NCI-H510A treated with DMSO at 0.1 percent for 48 hours (cell line): ENCODE measurements at regions not wholly inside any gene's neighbourhood (a gene's known extent, or its start where the extent isn't known, plus 50 kb on each side); places are given as distances from the start of the nearest gene placed in this dataset.

Source experiments
- DNase-seq: peaks from one replicate; lab custom pipeline; 2025; lab: John Stamatoyannopoulos, UW

DNA sequence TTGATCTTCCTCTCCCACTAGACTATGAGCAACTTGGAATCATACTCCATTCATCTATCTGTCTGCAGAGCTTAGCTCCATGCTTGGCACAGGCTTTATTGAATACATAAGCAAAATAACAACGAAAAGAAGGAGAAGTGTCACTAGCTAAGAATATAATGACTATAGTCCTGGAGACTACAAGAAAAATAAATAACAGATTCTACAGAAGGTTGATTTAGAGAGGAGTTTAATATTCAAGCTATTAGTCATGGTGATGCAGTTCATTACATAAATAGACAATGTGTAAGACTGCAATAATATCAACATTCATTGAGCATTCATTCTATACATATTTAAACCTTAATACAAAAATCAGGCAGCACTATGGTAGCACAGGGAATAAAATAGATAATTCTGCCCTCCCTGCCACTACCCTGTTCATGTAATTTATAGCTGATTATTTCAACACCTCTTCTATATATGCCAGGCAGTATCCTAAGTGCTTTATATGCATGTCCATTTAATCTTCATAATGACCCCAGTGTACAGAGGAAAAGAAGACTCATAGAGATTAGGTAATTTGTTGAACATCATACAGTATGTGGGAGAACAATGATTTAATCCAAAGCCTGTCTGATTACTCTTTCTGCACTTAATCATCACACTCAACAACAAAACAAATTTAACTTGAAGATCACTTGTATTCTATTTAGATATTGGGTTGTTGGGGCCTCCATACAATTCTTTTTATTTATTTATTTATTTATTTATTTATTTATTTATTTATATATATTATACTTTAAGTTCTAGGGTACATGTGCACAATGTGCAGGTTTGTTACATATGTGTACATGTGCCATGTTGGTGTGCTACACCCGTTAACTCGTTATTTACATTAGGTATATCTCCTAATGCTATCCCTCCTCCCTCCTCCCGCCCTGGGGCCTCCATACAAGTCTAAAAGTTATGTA is 165.3 kb downstream of the RNF152 start:
- no peak for DNase-seq

DNA sequence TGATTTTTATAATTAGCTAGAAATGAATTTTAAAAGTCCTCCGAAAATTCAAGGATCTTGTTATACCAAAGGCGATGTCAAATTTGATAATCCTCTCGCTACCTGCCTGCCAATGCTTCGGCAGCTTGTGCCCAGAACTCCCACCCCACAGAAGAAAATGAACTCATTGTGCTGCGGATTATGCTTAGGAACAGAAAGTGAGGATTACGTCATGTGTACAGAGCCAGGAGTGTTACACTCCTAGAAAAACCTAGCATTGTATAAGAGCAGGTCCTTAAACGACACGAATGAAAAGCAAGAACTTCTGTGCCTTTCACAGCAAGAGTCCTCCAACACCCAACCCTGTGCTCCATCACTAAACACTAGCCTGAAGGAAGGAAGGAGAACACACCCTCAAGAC is 168.3 kb downstream of the RNF152 start:
- DNase-seq = no peak

DNA sequence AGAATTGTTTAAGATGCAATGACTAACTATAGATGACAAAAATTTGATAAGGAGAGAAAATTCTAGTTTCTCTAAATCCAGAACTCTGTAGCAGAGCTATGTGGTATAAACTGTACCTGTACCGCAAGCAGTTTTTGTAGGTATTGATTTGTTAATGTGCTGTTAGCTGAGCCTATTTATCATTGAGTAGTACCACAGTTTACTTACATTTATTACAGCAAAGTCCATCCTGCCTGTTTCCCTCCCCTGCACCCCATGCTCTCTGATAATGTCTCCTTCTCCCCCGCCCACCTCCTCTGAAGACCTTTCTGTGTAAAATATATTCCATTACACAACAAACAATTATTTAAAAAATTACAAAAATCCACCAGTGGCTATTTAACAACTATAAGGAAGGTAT is 170.6 kb downstream of the RNF152 start:
- DNase-seq = no peak

DNA sequence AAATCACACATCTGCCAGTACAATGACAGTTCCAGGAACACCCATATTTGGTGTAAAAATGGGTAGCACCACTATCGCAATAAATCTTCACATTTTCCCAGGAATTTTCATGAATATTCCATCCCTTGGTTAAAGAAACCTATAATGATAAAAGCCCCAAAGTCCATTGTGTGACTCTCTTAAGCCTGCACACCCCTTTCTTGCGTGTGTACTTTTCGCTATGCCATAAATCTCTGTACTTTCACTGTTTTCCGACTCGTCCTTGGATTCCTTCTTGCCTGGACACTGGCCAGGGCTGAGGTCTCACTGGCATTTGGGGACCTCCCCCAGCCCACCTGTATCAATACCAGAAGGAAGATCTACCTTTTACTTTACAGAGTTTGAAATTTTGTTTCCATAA is 172.3 kb downstream of the RNF152 start:
- no peak for DNase-seq

DNA sequence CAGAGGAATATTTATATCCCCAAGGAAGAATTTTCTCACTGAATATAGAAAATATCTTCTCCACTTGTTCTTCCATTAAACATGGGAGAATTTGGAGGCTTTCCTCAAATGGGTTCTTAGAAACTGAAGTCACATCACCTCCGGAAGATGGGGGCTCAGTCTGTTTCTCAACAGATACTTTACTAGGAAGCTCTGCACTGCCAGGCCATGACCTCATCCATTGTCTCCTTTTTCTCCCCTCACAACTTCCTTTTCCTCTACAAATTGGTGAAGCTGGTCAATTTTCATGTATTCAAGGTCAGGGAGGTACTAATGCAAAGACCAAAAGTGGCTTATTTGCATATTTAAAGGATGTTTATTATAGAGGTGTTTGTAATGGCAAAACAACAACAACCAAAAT is 173.1 kb downstream of the RNF152 start:
- no peak for DNase-seq

DNA sequence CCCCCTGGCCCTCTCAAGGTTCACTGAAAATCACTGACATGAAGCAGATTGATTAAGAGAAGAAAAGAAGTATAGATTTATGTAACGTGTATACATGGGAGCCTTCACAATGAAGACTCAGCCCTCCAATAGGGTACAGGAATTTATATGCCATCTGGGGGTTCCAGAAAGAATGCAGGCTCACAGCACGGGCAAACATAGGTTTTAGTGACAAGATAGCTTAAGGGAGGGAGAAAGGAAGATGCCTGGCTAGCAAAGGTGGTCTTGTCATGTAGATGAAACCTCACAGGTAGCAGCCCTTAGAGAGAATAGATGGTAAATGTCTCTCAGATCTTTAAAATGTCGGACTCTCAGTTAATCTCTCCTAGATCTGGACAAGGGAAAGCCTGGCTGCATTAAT is 173.9 kb downstream of the RNF152 start:
- no peak for DNase-seq

DNA sequence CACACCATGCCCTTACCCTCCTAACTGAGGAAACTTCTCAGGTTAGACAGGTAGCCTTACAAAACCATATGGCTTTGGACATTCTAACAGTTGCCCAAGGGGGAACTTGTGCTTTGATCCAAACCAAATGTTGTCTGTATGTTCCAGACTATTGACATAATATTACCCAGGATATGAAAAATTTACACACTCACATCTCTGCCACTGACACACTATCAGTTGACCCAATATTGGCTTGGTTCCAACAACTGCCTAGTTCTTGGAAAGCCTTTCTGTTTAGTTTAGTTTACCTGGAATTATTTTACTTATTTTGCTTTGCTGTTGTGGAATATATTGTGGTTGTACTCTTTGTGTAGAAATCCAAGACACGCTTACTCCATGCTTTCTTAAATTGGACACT is 178.4 kb downstream of the RNF152 start:
- no peak for DNase-seq

DNA sequence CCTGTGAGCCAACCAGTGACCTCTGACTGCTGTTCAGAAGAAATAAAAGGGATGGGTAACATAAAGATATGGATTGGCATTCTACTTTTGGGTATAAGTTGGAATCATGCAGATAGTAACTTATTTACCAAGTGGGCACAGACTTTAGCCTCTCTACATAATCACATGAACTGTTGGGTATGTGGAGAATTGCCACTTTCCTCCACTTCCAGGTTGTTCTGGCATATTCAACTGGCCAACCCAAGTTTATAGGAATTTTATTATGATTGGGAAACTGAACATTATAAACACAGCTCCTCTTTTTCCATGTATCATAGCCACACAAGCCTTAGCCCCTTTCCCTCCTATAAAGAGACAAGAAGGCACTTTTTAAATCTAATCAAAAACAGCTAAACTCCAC is 179.3 kb downstream of the RNF152 start:
- DNase-seq = no peak

DNA sequence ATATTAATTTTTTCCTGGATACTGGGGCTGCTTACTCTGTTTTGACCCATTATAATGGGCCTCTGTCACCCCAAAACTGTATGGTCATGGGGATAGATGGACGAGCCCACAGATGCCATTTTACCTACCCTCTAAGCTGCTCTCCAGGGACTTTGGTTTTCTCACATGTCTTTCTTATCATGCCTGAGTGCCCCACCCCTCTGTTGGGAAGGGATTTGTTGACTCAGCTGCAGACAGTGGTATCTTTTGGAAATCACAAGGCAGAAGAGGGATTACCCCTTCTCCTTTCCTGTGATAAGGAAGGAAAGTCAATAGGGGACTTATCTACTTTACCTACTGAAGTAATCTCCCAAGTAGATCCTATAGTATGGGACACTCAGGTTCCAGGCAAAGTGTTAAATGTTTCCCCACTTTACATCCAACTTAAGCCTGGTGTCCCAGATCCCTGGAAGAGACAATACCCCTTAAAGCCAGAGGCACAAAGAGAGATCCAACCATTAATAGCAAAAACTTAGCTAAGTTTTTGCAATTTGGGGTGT is 182.7 kb downstream of the RNF152 start:
- DNase-seq = no peak

DNA sequence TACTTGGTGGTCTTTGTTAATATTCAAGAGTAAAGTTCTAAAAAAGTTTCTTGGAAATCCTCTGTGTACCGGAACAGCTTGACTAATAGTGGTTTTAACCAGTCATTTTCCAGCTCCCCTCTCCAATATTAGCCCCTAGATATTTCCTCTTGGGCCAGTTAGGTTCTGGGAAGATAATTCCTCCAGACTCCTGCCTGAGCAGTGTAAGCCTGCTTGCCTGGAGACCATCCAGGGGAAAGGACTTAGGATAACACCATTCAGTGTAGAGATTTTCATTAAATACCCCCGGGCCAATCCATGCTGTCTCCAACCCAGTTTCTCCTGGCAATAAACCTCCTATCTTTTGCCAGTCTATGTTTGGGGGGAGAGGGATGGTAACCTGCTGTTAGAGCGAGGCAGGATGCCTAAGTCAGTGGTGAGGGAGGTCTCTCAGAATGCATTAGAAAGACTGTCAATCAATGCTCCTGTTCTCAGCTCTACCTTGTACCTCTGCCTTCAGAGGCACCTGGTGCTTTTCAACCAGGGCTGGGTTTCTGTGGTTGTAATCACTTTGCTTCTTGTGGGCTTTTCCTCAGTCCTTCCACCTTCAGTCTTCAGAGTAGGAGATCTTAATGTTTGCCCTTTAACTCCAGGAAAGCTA is 186.4 kb downstream of the RNF152 start:
- DNase-seq = no peak

DNA sequence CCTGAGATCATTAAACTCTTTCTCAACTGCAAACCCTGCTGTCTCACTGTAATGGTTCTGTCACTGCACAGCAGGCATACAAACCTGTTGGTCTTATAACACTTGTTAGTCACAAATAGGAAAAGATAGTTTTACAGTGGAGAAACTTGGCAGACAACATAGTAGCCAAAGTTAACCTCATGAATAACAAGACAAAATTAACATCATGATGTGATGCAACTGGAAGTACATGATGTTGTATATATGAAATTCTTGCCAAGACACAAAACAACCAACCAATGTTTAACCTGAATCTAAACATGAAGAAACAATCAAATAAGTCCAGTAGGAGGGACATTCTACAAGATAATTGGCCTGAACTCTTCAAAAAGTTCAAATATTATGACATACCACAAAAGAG is 189.3 kb downstream of the RNF152 start:
- DNase-seq = no peak

DNA sequence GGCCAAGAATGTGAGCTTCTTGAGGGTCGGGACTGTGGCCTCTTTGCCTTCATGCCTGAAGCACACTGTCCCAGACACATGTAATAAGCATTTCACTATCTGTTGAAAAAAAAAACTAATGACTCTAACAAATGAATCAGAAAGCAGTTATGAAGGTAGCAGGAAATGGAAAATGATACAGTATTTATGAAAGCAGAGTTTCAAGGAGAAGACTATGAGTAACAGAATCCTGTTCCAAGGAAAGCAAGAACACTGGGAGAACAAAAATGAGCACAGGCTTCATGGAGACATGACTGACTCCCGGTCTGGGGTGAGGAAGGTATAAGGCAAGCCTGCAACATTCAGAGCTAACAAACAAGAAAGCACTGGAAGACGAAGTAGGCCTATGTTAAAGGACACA is 190.8 kb downstream of the RNF152 start:
- DNase-seq = no peak

DNA sequence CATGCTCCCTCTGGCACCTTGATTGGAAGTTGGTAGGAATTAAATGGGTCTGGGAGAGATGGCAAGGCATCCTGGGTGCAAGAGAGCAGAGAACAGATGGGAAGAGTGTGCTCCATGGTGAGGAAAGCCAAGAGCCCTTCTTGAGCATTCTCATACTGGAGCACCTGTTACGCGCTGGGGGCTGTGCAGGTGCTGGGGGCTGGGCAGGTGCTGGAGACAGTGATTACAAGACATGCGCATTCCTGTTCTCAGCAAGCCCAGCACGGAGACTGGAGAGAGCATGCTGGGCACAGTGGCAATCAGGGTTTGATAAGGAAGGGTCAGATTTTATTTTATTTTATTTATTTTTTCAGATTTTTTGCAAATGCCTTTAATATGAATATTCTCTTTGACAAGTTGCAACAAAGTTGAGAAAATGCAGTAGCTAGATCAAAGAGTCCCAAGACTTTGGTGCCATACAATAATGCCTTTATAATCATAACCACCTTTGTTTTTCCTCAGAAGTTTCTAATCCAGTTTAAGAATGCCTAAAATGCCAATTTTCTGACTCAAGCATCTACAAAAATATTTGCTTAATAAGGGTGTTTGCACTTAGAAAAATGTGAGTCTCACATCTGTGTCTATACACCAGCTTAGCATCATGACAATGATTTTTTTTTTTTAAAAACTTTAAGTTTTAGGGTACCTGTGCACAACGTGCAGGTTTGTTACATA is 193.3 kb downstream of the RNF152 start:
- DNase-seq = no peak

DNA sequence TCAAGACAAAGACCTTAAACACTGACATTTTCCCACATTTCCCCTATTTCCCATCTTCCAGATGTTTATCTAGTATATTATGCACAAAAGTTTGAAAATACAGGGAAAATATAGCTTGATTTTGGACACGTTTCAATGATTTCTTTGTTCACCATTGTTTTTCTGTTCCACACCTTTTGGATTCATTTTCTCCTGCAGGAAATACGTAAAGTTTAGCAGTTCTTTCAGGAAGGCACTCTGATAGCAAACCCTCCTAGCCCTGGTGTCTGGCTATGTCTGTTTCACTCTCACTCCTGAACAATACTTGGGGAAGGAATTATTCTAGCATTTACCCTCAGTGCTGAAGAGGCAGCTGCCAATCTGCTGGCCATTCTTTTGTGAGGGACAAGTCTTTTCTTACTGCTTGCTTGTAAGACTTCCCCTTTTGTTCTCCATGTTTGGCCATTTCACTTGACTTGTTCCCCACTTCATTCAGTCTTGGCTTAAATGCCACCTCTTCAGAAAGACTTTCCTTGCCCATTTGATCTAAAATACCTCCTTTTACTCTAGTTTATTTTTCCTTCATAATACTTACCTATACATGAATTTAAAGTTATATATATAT is 195.4 kb downstream of the RNF152 start:
- no peak for DNase-seq

DNA sequence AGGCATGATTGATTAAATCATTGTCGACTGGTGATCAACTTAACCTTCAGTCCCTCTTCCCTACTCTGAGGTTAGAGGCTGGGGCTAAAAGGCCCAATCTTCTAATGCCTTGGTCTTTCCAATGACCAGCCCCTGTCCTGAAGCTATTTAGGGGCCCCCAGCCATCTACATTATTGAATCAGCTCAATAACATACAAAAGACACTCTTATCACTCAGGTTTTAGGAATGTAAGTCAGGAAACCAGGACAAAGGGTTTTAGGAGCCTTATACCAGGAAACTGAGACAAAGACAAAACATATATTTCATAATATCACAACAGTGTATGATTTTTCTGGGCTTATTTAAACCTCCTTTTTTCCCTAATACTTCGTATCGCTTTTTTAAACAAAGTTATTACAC is 198.6 kb downstream of the RNF152 start:
- DNase-seq = no peak

DNA sequence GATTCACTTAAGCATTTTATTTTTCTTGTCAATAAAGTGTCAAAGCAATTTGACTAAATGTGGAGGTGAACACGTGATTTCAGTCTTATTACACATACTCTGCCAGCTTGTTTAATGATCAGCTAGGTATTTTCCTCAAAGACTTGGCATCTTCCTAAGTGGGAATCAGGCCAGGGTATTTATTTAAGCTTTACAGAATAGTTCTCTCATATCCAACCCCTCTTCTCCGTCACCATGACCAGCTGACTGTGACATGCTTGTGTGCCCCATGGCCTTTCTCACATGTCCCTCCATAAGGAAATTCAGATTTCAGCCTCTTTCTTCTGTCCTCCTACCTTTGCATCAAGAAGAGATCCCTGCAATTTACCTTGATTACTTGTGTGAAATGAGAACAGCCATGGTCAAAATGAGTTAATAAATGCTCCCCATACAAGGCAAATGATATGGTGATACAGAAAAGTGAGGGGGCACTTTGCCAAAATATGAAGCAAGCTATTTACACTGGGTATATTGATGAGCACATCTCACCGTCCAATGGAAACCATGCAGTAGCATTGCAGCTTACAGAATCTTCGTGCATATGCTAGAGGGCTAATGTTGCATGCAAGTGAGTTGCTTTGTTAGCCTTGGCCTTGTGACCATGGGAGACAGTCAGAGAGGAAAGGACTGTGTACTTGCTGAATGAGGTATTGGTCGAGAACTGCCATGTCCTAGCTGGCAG is 202.2 kb downstream of the RNF152 start:
- no peak for DNase-seq

DNA sequence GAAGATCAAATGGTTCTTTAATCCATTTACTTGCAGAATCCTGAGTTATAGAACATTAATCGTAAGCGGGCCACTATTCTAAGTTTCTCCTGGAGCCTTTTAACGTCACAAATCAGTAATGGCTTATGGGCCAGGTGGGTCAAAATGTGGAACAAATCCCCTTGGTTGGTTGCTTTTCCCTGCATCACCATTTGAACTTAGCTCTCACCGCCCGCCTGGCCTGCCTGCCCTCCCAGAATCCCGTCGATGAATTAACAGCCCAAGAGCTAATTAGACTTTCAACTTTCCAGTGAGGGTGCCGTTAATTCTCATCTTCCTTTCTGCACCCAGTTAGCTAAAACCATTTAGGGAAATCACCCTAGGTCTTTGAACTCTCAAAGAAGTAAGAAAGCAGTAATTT is 205.5 kb downstream of the RNF152 start:
- no peak for DNase-seq

DNA sequence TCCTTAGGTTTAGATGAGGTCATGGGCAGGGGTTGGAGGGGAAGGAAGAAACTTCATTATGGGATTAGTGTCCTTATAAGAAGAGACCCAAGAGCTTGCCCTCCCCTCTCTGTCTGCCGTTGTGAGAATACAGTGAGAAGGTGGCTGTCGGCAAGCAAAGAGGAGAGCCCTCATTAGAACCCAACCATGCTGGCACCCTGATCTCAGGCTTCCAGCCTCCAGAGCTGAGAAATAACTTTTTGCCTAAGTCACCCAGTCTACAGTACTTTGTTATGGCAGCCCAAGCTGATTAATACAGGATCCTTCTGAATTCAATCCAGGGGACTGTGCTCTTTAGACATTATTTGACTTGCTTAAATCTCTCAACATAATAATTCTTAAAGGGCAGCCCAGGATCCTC is 209.0 kb downstream of the RNF152 start:
- no peak for DNase-seq

DNA sequence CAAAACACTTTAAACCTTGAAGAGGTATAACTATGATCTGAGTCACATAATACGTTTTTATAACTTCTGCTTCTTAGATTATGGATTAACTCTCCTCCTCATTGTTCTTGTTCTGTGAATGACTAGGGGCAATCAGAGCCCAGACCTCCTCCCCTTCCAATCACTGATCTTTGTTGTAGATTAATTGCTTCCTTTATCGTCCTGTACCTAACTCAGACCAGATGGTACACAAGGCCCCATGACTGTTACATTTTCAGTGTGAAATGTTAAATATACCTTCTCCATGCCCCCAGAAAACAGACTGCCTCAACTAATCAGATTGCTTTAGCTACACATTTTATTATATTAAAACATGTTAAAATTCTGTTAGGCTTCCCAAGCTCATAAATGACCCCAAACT is 211.7 kb downstream of the RNF152 start:
- DNase-seq = no peak

DNA sequence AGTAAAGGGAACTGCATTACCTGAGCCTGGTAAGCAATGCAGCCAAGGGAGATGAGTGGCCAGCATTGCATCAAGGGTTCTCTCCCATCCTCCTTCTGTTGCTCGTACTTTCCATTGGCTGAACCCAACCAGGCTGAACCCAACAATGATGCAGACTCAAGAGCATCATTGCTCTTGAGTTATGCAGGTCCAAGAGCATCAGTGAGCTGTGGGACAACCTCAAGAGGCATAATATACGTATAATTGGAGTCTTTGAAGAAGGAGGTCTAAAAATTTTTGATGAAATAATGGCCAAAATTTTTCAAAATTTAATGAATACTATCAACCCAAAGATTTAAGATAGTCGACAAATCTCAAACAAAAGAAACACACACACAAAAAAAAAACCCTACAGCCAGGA is 213.0 kb downstream of the RNF152 start:
- DNase-seq = no peak

DNA sequence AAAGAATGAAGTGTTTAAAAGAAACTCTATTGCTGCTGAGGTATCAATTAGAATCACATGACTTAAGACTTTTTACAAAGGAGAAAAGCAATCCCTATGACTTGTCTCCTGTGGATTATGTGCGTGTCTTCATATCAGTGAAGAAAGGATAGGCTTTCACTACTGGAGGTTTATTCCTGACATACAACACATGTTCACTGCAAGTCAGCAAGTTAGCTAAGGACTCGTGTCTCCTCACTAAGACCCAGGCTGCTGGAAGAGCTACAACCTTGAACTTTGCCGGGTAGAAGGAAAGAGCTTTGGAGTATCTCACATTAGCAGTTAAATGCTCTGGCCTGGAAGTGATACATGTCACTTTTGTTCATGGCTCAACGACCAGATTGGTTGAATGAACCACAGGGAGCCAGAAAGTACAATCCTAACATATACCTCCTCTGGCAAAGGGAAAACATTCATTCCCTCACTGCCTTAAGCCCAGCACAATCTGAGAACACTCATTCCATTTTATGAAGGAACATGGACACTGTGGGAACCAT is 215.3 kb downstream of the RNF152 start:
- DNase-seq = no peak
